Rectal smooth muscle tissue (tissue), 1 donor: ENCODE measurements at regions not wholly inside any gene's neighbourhood (a gene's known extent, or its start where the extent isn't known, plus 50 kb on each side); places are given as distances from the start of the nearest gene placed in this dataset.
A peak's percentile ranks its signal among the peaks of the same experiment; 100 is the strongest.

Experiments used
- H3K27ac ChIP-seq: one replicate; pipeline ENCODE4 v1.7.0; 2013; ENCODE audit warnings: low read depth, low read length, inconsistent platforms
- H3K27me3 ChIP-seq: one replicate; pipeline ENCODE4 v1.7.0; 2013; ENCODE audit warnings: low read length; ENCODE audit not compliant: control insufficient read depth, insufficient read depth
- H3K36me3 ChIP-seq: one replicate; pipeline ENCODE4 v1.7.0; 2013; ENCODE audit warnings: low read length; ENCODE audit not compliant: control insufficient read depth, insufficient read depth
- H3K4me1 ChIP-seq: one replicate; pipeline ENCODE4 v1.7.0; 2013; ENCODE audit warnings: low read length; ENCODE audit not compliant: control insufficient read depth, insufficient read depth
- H3K4me3 ChIP-seq: one replicate; pipeline ENCODE4 v1.7.0; 2013; ENCODE audit warnings: low read length
- H3K9ac ChIP-seq: one replicate; pipeline ENCODE4 v1.7.0; 2013; ENCODE audit warnings: low read length

GRCh38 chr9:99282406-99282805, 60.3 kb downstream of the SEC61B start:
- no peaks in the 10 kb centered on the region for H3K4me1 ChIP-seq
- no peaks in the 10 kb centered on the region for H3K36me3 ChIP-seq
- no peak overlapping the region for H3K27ac ChIP-seq
- no peak overlapping the region for H3K9ac ChIP-seq
- H3K27me3 ChIP-seq: no peaks in the 10 kb centered on the region
- H3K4me3 ChIP-seq: no peak overlapping the region

GRCh38 chr9:99285965-99286364, 63.9 kb downstream of the SEC61B start:
- no peaks in the 10 kb centered on the region for H3K36me3 ChIP-seq
- no peak overlapping the region for H3K4me3 ChIP-seq
- no peak overlapping the region for H3K9ac ChIP-seq
- H3K27ac ChIP-seq: no peak overlapping the region
- no peaks in the 10 kb centered on the region for H3K4me1 ChIP-seq
- H3K27me3 ChIP-seq: no peaks in the 10 kb centered on the region

DNA sequence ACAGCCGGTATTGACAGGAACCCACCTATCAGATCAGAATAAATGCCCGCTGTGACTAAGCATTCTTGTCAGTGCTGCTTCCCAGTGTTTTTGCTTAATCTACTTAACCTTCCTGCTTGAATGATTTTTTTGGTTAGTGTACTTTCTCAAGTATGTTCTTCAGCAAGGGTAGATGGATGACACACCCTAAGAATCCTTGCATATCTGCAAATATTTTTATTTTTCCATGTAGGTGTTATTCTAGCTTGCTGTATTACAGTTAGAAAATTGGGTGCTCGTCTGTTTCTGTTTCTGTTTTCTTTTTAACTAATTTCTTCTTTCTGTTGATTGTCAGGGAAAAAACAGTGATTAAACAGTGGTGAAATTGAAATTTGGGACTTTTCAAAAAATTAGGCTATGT, 64.5 kb downstream of the SEC61B start:
- Histone ChIP-seq H3K27ac (no peak overlapping the region), H3K36me3 (no peaks in the 10 kb centered on the region), H3K9ac (no peak overlapping the region), H3K4me1 (no peaks in the 10 kb centered on the region), H3K4me3 (no peak overlapping the region), H3K27me3 (no peaks in the 10 kb centered on the region)

- Histone ChIP-seq H3K4me1 (no peaks in the 10 kb centered on the region), H3K9ac (no peak overlapping the region), H3K36me3 (no peaks in the 10 kb centered on the region), H3K27ac (no peak overlapping the region), H3K4me3 (no peak overlapping the region), H3K27me3 (no peaks in the 10 kb centered on the region)
Measured at GRCh38 chr9:99287641-99288040, 65.6 kb downstream of the SEC61B start.

- no peaks in the 10 kb centered on the region for H3K27me3 ChIP-seq
- no peaks in the 10 kb centered on the region for H3K36me3 ChIP-seq
- H3K9ac ChIP-seq: no peak overlapping the region
- H3K4me3 ChIP-seq: no peak overlapping the region
- H3K4me1 ChIP-seq: no peaks in the 10 kb centered on the region
- no peak overlapping the region for H3K27ac ChIP-seq
Measured at GRCh38 chr9:99288830-99289229, 66.7 kb downstream of the SEC61B start.

GRCh38 chr9:99294850-99295461, 72.9 kb downstream of the SEC61B start:
- no peak overlapping the region for H3K9ac ChIP-seq
- H3K27ac ChIP-seq: no peak overlapping the region
- H3K4me3 ChIP-seq: no peak overlapping the region
- H3K27me3 ChIP-seq: no peaks in the 10 kb centered on the region
- H3K4me1 ChIP-seq: no peaks in the 10 kb centered on the region
- H3K36me3 ChIP-seq: no peaks in the 10 kb centered on the region

DNA sequence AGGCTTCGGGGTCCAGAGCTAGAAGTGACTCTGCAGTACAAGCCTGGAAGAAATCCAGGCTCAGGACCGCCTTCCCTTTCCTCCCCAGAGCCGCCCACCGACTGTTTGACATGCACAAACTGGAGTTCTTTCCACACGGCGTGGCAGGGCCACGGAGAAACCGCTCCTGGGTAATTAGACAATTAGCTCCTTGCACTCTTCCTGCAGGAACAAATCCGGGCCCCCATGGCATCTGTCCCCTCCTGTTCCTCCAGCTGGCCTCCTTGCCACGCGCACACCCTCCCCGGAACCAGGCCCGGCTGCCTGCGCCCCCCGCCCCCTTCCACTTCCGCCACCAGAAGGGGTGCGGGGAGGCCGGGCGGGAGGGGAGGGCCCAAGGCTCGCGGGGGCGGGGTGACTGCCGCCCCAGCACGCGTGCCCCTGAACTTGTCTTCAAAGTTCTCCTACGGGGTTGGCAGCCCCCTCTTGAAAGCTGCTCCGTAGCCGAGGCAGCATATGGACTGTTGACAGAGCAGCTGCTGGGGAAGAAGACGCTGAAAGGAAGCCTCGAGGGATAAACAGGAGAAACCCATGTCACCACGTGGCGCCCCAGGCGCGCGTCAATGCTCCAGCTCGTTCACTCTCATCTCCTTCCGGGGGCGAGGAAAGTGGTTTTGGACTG, 74.3 kb downstream of the SEC61B start:
- no peaks in the 10 kb centered on the region for H3K27me3 ChIP-seq
- peak overlapping the region; percentile 43 for H3K4me3 ChIP-seq
- H3K4me1 ChIP-seq: no peaks in the 10 kb centered on the region
- H3K9ac ChIP-seq: no peak overlapping the region
- H3K27ac ChIP-seq: no peak overlapping the region
- no peaks in the 10 kb centered on the region for H3K36me3 ChIP-seq

DNA sequence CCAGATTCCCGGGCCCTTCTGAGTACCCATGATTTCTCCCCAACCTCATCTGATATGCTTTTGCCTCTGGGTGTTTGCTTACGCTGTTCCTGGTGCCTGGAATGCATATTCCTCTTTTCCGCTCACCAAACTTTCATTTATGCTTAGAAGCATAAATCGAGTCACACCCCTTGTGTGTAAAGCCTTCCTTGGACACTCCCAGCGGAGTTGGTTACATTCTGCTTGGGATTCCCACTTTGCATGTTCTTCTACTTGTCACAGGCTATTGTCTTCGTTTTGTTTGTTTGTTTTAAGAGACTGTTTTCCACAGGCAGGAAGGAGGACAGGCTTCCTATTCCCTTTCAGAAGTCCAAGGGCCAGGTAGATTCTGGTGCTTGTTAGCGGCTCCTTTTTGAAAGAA, 76.5 kb downstream of the SEC61B start:
- Histone ChIP-seq H3K27ac (no peak overlapping the region), H3K4me1 (no peaks in the 10 kb centered on the region), H3K27me3 (no peaks in the 10 kb centered on the region), H3K4me3 (no peak overlapping the region), H3K9ac (no peak overlapping the region), H3K36me3 (no peaks in the 10 kb centered on the region)

DNA sequence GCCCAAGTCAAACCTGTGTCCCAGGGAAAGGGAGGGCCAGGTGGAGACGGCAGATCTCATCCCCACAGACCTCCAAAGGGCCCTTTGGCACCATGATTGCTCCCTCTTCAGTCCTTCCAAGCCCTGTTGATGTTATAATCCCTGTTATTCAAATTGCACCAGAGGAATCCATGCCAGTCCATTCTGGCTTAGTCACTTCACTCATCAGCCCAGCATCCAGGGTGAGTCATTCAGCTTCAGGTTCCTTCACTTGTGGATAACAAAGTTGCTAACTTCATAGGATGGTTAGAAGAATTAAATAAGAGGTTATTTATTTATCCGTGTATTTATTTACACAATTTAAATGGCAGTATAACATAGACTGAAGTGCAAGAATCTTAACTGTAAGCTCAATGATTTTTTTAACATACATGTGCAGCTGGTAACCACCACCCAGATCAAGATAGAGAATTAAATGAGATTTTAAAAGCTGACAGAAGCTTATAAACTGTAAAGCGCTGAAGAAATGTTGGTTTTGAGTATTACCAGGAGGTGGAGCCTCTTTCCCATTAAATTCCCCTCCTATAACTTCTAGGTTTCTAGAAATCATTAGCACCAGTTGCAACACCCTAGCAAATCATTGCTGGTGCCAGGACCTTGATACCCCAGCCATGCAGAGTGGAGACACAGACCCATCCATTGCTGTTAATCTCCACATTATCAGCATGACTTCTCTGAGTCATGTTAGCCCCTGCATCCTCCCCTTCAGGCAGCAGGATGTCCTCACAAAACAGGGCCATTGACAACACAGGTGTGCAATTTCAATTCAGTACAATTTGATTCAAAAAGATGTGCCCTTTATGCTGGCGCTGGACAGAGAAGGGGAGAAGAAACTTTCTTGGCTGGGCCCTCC, 77.4 kb downstream of the SEC61B start:
- H3K27me3 ChIP-seq: no peaks in the 10 kb centered on the region
- no peaks in the 10 kb centered on the region for H3K36me3 ChIP-seq
- H3K27ac ChIP-seq: no peak overlapping the region
- no peak overlapping the region for H3K4me3 ChIP-seq
- no peak overlapping the region for H3K9ac ChIP-seq
- H3K4me1 ChIP-seq: no peaks in the 10 kb centered on the region

DNA sequence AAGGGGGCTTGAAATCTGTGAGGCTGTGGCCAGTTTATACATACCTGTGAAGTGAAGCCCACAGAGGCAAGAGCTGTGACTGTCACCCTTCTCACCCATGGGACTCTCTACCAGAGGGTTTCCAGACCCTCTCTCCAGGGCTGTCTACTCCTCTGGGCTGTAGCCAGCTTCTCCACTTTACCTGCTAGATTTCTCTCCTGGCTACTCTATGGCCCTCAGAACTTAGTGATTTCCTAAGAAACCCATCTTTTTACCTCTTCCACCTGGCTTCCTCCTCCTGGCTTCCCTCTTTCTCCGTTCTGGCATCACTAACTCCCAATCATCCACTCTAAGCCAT, 78.0 kb downstream of the SEC61B start:
- no peak overlapping the region for H3K4me3 ChIP-seq
- no peaks in the 10 kb centered on the region for H3K4me1 ChIP-seq
- H3K9ac ChIP-seq: no peak overlapping the region
- no peaks in the 10 kb centered on the region for H3K27me3 ChIP-seq
- no peak overlapping the region for H3K27ac ChIP-seq
- H3K36me3 ChIP-seq: no peaks in the 10 kb centered on the region

- Histone ChIP-seq H3K36me3 (no peaks in the 10 kb centered on the region), H3K27ac (no peak overlapping the region), H3K27me3 (no peaks in the 10 kb centered on the region), H3K9ac (no peak overlapping the region), H3K4me1 (no peaks in the 10 kb centered on the region), H3K4me3 (no peak overlapping the region)
Measured at GRCh38 chr9:99300603-99301002, 78.5 kb downstream of the SEC61B start.

GRCh38 chr9:99303177-99303576, 81.1 kb downstream of the SEC61B start:
- H3K27ac ChIP-seq: no peak overlapping the region
- no peaks in the 10 kb centered on the region for H3K4me1 ChIP-seq
- H3K9ac ChIP-seq: no peak overlapping the region
- no peaks in the 10 kb centered on the region for H3K36me3 ChIP-seq
- H3K27me3 ChIP-seq: no peaks in the 10 kb centered on the region
- H3K4me3 ChIP-seq: no peak overlapping the region
